Ishikawa (cell line): ENCODE measurements at regions not wholly inside any gene's neighbourhood (a gene's known extent, or its start where the extent isn't known, plus 50 kb on each side); places are given as distances from the start of the nearest gene placed in this dataset.

Experiments
- CEBPB ChIP-seq: IDR thresholded peaks from 2 replicates; pipeline ENCODE4 v1.6.1; 2012
- CREB1 ChIP-seq: IDR thresholded peaks from 2 replicates; pipeline ENCODE4 v1.6.1; 2012; ENCODE audit warnings: low read depth
- EGR1 ChIP-seq: IDR thresholded peaks from 2 replicates; pipeline ENCODE4 v1.6.1; 2012
- EP300 ChIP-seq: IDR thresholded peaks from 2 replicates; pipeline ENCODE4 v1.6.1; 2012; ENCODE audit warnings: borderline replicate concordance
- FOXM1 ChIP-seq: IDR thresholded peaks from 2 replicates; pipeline ENCODE4 v1.6.1; 2012; ENCODE audit warnings: low read depth, borderline replicate concordance
- MAX ChIP-seq: IDR thresholded peaks from 2 replicates; pipeline ENCODE4 v1.6.1; 2012
- NFIC ChIP-seq: IDR thresholded peaks from 2 replicates; pipeline ENCODE4 v1.6.1; 2012
- RAD21 ChIP-seq: IDR thresholded peaks from 2 replicates; pipeline ENCODE4 v1.6.1; 2012; ENCODE audit warnings: low read depth
- REST ChIP-seq: IDR thresholded peaks from 2 replicates; pipeline ENCODE4 v1.6.1; 2012; ENCODE audit warnings: low read depth, mild to moderate bottlenecking
- TAF1 ChIP-seq: IDR thresholded peaks from 2 replicates; pipeline ENCODE4 v1.6.1; 2012; ENCODE audit warnings: low read depth, mild to moderate bottlenecking
- TCF12 ChIP-seq: IDR thresholded peaks from 2 replicates; pipeline ENCODE4 v1.6.1; 2012; ENCODE audit warnings: low read depth
- TEAD4 ChIP-seq: IDR thresholded peaks from 2 replicates; pipeline ENCODE4 v1.6.1; 2012
- USF1 ChIP-seq: IDR thresholded peaks from 2 replicates; pipeline ENCODE4 v1.6.1; 2012
- YY1 ChIP-seq: IDR thresholded peaks from 2 replicates; pipeline ENCODE4 v1.6.1; 2012; ENCODE audit warnings: low read depth
- ZBTB7A ChIP-seq: IDR thresholded peaks from 2 replicates; pipeline ENCODE4 v1.6.1; 2012; ENCODE audit warnings: low read depth

- TF ChIP-seq FOXM1 = no peak
- no peak for TF ChIP-seq YY1
- TF ChIP-seq MAX = no peak
- no peak for TF ChIP-seq TCF12
- TF ChIP-seq RAD21 = no peak
- TF ChIP-seq NFIC = no peak
These were observed 193.4 kb downstream of the ADAMTS15 start for GRCh38 chr11:130641876-130642275.

- no peak for TF ChIP-seq EGR1
- no peak for TF ChIP-seq YY1
These were observed 194.5 kb downstream of the ADAMTS15 start for GRCh38 chr11:130642994-130643393.

- TF ChIP-seq TAF1 = no peak
- no peak for TF ChIP-seq EP300
- TF ChIP-seq MAX = no peak
- TF ChIP-seq NFIC = no peak
- TF ChIP-seq CEBPB = no peak
- no peak for TF ChIP-seq REST
These were observed 195.7 kb downstream of the ADAMTS15 start for GRCh38 chr11:130644187-130644586.

- TF ChIP-seq CEBPB = no peak
- no peak for TF ChIP-seq YY1
- no peak for TF ChIP-seq RAD21
- no peak for TF ChIP-seq USF1
- TF ChIP-seq TEAD4 = no peak
- no peak for TF ChIP-seq CREB1
- no peak for TF ChIP-seq TCF12
- TF ChIP-seq ZBTB7A = no peak
- TF ChIP-seq EP300 = no peak
- TF ChIP-seq MAX = no peak
- TF ChIP-seq EGR1 = no peak
- no peak for TF ChIP-seq NFIC
- TF ChIP-seq FOXM1 = no peak
- TF ChIP-seq REST = no peak
These were observed 196.9 kb downstream of the ADAMTS15 start for GRCh38 chr11:130645164-130645842.

- no peak for TF ChIP-seq FOXM1
- TF ChIP-seq NFIC = no peak
- TF ChIP-seq EGR1 = no peak
- no peak for TF ChIP-seq EP300
- TF ChIP-seq MAX = no peak
- no peak for TF ChIP-seq YY1
- no peak for TF ChIP-seq REST
- no peak for TF ChIP-seq USF1
- no peak for TF ChIP-seq TEAD4
These were observed 197.4 kb downstream of the ADAMTS15 start for GRCh38 chr11:130645843-130646197.
